HG03575 (cell line): ENCODE measurements at regions not wholly inside any gene's neighbourhood (a gene's known extent, or its start where the extent isn't known, plus 50 kb on each side); places are given as distances from the start of the nearest gene placed in this dataset.

ENCODE experiments used
- ATAC-seq: cut with Tn5 transposase; IDR thresholded peaks from one replicate; pipeline ENCODE4 v1.9.1; 2021; ENCODE audit not compliant: unreplicated experiment, insufficient number of reproducible peaks, low FRiP score; ENCODE audit errors: extremely low read depth

- no peak for ATAC-seq
Observed at GRCh38 chr22:47997612-47998011, 1235.2 kb downstream of the TBC1D22A start.

- no peak for ATAC-seq
Observed at GRCh38 chr22:47997052-47997590, 1234.7 kb downstream of the TBC1D22A start.

DNA sequence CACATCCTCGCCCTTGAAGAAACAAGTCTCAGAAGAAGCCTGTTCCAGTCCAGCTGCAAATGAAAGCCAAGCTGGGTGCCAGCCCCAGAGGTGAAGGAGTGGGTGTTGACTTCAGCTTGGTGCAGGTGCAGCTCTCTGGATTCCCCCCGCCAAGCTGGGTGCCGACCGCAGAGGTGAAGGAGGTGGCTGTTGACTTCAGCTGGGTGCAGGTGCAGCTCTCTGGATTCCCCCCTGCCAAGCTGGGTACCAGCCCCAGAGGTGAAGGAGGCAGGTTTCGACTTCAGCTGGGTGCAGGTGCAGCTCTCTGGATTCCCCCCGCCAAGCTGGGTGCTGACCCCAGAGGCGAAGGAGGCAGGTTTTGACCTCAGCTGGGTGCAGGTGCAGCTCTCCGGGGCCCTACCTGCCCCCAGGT, 1234.0 kb downstream of the TBC1D22A start:
- no peak for ATAC-seq

- ATAC-seq: no peak
Observed at GRCh38 chr22:47995718-47996117, 1233.3 kb downstream of the TBC1D22A start.

GRCh38 chr22:47995264-47995627, 1232.8 kb downstream of the TBC1D22A start:
- no peak for ATAC-seq

DNA sequence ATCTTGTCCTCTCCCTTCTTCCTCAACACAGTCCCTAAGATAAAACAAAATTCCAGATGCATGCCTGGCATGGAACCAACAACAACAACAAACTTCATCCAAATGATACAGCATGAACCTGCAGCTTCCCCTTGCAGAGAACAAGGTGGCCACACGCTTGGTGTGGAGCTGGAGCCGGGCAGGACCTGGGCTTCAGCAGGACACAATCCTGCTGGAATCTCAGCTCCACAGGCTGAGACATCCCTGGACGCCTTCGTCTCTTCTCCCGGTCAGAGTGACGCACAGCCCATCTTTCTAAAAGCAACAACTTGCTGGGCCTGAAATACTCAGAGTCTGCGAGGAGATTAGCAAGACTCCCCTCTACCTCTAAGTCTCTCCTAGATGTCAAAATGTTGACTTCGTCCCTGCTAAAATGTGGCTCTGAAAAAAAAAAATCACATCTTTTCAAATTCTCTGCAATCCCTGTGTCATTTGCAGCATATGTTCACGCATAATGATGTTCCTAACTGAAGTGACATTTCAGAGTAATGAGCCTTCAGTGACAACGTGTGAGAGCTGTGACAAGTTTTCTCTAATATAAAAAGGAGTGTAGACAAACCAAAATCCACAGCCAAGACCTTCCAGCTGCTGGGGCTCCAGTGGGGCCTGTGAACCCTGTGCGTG, 1232.3 kb downstream of the TBC1D22A start:
- no peak for ATAC-seq

GRCh38 chr22:47994045-47994444, 1231.6 kb downstream of the TBC1D22A start:
- no peak for ATAC-seq

DNA sequence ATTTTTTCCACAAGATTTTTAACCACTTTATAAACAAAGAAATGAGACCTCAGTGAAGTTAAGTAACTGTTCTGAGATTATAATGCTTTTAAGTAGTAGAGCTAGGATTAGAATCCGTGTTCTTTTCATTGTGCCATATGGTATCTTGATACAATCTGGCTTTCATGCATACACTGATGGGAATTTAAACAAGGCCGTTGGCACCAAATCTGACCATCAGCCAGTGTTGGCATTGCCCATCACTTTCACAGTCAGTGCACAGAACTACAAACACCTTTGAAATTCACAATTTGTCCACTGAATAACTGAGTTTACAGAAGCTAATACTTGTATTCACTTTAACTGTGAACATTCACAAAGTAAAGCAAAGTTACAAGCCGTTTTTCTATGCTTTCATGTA, 1228.0 kb downstream of the TBC1D22A start:
- no peak for ATAC-seq

DNA sequence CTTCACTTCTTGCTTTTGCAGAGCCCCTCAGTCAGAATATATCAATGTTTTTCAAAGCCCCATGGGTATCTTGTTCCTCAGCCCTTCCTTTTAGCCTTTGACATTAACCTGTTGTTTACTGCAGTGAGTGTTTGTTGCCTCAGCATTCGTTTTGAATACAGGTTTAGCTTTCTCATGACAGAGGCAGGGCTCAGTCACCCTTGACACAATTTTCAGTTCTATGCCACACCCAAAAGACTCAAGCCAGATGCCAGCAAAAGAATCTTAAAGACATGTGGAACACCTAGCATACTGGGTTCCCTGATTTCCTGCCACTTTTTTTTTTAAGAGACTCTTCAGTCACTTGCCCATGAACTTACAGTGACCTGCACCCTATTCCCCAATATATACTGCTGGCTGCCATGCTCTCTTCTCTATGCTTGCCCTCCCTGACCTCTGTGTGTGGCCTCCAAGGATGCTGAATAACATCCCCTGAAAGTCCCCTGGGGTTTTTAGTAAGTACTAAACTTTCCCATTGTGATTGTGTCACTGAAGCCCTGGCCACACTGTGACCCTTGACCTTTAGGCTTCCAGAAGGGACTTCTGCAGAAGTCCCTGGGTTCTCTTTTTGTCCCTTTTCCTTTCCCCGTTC, 1225.5 kb downstream of the TBC1D22A start:
- ATAC-seq: no peak

GRCh38 chr22:47976219-47976618, 1213.8 kb downstream of the TBC1D22A start:
- no peak for ATAC-seq

GRCh38 chr22:47967831-47968230, 1205.4 kb downstream of the TBC1D22A start:
- ATAC-seq: no peak

GRCh38 chr22:47966316-47966715, 1203.9 kb downstream of the TBC1D22A start:
- no peak for ATAC-seq

DNA sequence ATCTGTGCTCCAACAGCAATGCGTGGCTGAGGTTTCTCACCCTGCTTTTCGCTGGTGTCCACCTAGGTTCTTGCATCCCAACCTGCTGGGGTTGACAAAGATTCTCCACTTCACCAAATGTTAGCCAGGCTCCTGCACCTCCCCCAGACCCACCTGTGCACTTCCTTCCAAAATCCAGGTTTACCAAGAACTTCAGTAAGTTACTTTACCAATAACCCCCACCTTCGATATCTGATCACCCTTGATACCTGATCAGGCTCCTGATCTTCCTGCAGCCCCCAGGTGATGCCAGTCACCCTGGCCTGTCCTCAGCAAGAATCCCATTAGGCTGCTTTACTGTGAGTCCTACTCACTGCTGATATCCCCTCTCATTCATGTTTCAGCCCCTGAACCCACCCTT, 1203.4 kb downstream of the TBC1D22A start:
- no peak for ATAC-seq

- no peak for ATAC-seq
Observed at GRCh38 chr22:47965066-47965465, 1202.6 kb downstream of the TBC1D22A start.

- ATAC-seq: no peak
Observed at GRCh38 chr22:47963660-47964059, 1201.2 kb downstream of the TBC1D22A start.

DNA sequence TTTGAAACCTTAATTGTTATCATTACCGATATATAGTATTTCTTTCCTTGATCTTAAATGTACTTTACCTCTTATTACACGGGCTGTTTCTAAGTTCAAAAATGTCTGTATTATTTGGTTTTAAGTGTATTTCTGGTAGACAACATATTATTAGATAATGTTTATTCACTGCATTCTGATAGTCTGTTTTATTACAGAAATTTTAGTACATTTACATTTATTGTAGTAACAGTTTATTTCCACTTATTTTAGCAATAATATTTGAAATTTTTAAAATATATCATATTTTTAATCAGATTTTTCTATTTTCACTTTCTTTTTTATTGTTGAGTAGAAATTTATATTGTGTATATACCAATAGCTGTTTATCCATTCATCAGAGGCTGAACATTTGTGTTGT, 1195.2 kb downstream of the TBC1D22A start:
- ATAC-seq: no peak

DNA sequence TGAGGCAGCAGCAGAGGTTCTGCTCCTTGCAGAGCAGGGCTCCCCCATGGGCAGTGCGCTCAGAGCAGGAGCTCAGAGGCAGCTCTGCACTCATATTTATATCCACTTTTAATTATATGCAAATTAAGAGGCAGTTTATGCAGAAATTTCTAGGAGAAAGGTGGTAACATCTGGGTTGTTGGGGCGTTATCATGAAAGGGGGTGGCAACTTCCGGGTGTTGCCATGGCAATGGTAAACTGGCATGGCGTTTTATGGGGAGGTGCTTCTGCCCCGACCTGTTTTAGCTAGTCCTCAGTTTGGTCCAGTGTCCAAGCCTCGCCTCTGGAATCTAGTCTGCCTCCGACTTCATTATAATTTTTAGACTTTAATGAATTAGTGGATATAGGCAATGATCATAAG, 1191.7 kb downstream of the TBC1D22A start:
- no peak for ATAC-seq

DNA sequence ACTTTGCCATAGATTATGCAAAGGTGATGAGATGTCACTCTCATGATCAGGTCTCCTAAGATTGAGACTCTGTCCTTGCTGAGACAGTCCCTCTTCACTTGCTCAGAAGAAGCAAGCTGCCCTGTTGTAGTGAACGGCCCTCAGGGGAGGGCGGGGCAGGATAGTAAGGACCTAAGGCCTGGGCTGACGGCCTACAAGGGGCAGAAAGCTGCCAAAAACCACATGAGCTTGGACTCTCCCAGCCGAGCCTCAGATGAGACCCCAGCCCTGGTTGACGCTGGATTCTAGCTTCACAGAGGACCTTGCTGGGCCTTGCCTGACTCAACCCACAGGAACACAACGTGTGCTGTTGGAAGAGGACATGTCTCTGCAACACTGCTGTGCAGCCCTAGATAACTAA, 1182.5 kb downstream of the TBC1D22A start:
- no peak for ATAC-seq

DNA sequence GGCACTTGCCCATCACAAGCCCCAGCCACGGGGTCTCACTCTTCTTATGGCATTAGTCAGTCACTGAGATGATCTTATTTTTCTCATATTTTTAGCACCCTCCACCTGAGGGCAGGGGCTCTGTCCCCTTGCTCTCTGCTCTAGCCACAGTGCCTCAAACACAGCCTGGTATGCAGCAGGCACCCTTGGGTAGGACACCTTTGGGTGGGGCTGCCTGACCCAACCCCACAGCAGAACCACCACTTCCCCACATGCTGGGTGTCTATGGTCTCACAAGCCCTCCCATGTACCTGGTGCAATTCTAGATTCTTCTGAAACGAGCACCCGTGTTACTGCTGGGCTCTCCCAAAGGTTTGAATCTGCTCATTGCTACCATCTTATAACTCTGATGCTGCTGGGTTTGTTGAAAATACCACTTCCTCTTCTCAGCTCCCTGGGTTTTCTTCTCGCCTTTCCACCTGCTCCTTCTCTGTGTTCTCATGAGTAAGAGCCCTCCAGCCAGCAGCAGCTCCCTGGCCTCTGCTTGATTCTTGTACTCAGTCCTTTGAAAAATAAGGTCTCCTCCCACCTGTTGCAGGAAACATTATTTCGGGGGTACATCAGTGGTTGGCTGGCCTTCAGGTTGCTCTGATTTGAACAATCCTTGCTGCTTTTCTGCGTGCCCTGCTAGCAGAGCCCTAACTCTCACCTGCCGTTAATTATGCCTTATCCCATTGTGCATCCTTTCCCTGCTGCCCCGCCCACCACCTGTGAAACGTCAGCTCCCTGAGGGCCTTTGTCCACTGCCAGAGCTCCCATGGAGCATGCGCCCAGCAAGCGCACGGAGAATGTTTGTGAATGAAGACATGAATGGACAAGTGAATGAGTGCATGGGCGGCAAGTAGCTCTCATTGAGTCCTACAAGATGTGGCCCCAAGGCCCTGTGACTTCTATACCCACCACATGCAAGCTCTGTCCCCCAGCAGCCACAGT, 1181.6 kb downstream of the TBC1D22A start:
- no peak for ATAC-seq

- no peak for ATAC-seq
Observed at GRCh38 chr22:47940211-47940610, 1177.8 kb downstream of the TBC1D22A start.
